HUDEP-2 (cell line): ENCODE measurements at regions not wholly inside any gene's neighbourhood (a gene's known extent, or its start where the extent isn't known, plus 50 kb on each side); places are given as distances from the start of the nearest gene placed in this dataset.
"Not testable (repeated sequence)": the region's sequence is repeated elsewhere in the genome, so short reads cannot be mapped to it uniquely, and the experiment has no call there.

Experiments used
- DNase-seq, 76 experiments: peaks; one replicate each; lab custom pipeline; 2025; ENCODE audit not compliant: unreplicated experiment in 76 of 76; lab: John Stamatoyannopoulos, UW

DNA sequence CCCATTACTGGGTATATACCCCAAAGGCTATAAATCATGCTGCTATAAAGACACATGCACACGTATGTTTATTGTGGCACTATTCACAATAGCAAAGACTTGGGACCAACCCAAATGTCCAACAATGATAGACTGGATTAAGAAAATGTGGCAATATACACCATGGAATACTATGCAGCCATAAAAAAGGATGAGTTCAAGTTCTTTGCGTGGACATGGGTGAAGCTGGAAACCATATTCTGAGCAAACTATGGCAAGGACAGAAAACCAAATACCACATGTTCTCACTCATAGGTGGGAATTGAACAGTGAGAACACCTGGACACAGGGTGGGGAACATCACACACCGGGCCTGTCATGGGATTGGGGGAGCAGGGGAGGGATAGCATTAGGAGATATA, 54.4 kb upstream of the MUCL1 start:
- DNase-seq = not testable (repeated sequence)

DNA sequence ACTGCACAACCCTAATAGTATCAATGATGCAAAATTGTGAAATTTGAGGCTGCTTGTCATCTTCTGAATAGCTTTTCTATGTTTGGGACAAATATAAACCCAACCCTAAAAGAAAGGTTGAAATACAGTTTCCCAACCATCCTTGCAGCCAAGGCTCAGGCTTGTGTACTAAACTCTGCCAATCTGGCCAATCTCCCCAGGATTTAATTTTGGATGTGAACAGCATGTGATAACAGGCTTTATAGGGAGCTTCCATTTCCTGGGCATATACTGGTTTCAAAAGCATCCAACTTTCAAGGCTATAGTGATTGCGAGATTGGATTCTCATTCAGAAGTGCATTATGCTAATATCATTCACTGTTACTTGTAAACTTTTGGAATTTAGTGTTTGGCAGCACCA, 55.7 kb upstream of the MUCL1 start:
- no peak for DNase-seq

DNA sequence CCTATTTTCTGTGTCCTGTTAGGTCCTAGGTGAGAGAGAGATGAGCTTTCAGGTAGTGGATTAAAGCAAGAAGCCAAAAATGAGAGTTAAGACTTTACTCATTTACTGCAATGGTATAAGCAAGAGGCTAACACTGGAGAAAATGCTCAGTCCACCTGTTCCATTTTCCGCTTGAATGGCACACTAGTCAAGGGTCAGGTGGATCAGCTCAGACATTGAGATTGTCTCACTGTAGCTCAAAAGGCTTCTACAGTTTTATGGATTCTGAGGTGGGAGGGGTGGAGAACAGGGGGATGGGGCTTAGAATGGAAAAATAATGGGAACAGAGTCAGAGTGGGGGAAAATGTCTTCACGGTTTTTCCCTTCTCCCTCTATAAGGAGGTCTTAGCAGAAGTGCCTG, 57.3 kb upstream of the MUCL1 start:
- DNase-seq = no peak

DNA sequence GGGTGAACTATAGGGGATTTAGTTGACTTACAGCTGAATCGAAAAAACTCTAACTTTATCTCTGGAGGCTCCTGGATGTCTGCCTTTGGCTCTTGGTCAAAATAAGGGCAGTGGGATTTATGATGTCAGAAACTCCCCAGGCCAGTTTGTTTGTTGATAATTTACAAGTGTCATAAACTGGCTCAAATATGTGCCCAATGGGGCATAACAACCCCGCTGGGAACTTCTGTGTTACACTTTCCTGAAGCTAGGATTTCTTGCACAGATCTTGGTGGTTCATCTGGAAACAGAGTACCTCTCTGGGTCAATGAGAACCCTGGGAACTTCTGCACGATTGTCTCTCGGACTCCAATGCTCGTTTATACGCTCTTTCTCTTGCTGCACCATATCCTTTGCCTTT, 58.7 kb upstream of the MUCL1 start:
- no peak for DNase-seq

GRCh38 chr12:54786081-54786480, 68.2 kb upstream of the MUCL1 start:
- DNase-seq = no peak

- no peak for DNase-seq
Measured at GRCh38 chr12:54784115-54784514, 70.2 kb upstream of the MUCL1 start.

DNA sequence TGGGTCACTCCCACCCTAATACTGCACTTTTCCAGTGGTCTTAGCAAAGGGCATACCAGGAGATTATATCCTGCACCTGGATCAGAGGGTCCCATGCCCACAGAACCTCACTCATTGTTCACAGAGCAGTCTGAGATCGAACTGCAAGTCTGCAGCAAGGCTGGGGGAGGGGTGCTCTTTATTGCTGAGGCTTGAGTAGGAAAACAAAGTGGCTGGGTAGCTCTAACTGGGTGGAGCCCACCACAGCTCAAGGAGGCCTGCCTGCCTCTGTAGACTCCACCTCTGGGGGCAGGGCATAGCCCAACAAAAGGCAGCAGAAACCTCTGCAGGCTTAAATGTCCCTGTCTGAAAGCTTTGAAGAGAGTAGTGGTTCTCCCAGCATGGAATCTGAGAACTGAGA, 77.3 kb upstream of the MUCL1 start:
- DNase-seq = not testable (repeated sequence)

DNA sequence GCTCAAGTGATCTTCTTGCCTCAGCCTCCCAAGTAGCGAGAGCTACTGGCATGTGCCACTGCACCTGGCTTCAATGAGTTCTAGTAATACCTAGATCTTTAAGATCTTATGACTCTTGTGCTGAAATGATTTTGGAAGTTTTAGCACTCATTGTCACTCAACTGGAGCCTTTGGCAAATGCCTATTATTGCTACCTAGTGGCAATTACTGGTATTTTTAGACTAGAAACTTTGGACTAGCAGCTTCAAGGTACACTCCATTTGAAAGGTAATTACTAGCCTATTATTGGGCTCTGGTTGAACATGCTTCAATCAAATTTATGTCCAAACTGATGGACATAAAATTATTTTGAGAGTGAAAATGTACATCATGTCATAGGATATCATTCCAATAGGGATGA, 80.7 kb upstream of the MUCL1 start:
- no peak for DNase-seq

DNA sequence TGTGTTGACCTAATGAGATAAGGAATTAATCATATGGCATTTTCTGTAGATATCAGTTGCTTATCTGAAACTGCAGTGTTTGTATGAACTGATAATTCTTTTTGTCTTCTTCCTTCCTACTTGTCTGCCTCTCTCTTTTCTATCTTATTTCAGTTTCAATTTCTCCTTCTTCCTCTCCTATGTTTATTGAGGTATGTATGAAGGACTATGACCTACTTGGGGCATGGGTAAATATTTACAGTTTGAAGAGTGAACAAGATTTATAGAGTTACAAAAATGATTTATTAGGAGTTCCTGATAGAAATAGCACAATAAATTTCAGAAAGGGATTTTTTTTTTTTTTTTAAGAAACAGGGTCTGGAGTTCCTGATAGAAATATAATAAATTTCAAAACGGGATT, 88.7 kb upstream of the MUCL1 start:
- DNase-seq = peak in 4 of 76 experiments; percentile 4 to 12 (median 10)

DNA sequence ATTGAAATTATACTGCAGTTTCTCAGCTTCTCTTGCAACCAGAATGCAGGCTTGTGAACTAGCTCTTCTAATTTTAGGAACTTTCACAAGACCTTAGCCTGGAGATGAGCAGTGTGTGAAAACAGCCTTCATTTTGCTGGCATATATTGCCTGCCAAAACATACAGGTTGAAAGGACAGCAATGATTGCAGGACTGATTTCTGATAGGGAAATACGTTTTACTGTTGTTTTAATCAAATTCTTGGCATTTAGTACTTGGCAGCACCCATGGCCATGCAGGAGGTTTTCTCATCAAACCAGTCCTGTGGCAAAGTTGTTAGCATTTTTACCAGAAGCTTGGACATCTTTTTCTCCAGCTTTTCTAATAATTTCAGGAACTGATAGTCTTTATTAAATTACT, 91.9 kb upstream of the MUCL1 start:
- no peak for DNase-seq

DNA sequence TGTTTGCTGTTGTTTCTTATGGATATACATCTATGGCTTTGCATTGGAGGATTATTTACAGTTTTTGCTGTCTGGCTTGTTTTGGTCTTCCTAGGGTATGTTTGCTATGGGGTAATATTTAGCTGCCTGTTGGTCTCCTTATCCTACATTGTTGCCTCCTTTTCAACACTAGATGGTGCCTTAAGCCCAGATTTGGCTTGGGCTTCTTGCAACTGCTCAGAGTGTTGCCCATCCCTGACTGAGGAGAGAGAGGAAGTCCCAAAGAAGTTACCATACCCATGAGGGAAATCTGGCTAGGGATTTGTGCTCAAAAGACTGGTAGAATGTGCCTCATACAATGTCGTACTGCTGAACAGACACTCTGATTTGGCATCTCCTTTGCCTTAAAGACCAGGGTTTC, 94.6 kb upstream of the MUCL1 start:
- peak in 31 of 76 experiments; percentile 1 to 57 (median 21) for DNase-seq

DNA sequence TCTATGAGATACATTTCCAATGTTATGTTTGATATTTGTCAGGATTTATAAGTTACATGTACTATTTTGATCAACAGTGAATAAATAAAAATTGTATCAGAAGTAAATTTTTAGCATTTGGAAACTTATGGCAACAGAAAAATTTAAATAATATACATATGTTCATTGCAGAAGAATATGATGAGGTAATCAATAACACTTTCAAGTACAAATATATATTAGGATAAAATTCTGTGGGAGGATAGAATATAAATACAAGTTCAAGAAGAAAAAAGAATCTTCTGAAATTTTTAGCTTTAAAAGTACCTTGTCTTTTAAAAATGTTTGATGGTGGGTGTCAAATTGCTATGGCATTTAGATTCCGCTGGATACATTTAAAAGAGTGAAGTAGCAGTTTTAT, 102.8 kb upstream of the MUCL1 start:
- no peak for DNase-seq

- DNase-seq = peak in 26 of 76 experiments; percentile 2 to 51 (median 18)
Measured at GRCh38 chr12:54749191-54749818, 101.1 kb upstream of the DCD start.

GRCh38 chr12:54744590-54744989, 96.4 kb upstream of the DCD start:
- DNase-seq = no peak

DNA sequence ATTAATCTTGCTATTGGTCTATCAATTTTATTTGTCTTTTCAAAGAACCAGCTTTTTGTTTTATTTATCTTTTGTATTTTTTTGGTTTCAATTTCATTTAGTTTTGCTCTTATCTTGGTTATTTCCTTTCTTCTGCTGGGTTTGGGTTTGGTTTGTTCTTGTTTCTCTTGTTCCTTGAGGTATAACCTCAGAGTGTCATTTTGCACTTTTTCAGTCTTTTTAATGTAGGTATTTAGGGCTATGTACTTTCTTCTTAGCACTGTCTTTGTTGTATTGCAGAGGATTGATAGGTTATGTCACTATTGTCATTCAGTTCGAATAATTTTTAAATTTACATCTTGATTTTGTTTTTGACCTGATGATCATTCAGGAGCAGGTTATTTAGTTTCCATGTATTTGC, 92.7 kb upstream of the DCD start:
- no peak for DNase-seq

DNA sequence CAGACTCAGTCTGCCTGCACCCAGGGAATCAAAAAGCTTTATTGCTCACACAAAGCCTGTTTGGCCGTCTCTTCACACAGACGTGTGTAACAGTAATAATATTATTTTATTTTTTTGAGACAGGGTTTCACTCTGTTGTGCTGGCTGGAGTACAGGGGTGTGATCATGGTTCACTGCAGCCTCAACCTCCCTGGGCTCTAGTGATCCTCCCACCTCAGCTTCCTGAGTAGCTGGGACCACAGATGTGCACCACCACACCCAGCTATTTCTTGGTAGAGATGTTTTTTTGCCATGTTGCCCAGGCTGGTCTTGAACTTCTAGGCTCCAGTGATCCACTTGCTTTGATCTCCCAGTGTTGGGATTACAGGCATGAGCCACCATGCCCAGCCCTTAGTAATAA, 88.4 kb upstream of the DCD start:
- no peak for DNase-seq

DNA sequence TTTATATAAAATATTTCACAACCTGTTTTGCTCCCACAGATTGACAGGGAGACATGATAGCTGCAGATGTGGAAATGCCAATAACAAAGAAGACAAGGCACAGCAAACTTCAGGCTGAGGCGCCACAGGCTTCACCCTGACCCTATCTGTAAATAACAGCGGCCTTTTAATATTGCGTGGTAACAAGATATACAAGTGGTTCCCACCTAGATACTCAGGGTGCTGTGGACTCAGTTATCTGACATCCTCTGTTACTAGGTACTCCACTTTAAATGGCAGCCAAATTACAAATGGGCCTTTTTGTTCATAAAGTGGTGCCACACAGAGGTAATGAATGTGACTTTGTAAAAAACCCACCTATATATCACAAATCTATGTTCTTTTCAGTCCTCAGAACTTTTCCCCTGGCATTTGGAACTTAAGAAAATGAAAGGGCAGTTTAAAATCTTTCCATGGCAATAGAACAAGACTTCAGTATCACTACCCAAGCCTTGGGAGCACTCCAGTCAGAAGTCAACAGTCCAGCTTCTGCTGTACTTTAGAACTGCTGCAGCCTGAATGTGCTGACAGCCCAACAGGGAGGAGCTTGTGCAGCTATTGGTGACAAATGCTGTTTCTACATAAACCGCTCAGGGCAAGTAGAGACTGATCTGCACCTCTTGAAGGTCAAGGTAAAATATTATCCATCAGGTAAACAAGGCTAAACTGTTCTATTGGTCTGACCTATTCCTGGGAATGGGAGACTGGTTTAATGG, 86.2 kb upstream of the DCD start:
- no peak for DNase-seq

- peak in 7 of 76 experiments; percentile 7 to 26 (median 11) for DNase-seq
Measured at GRCh38 chr12:54725233-54725843, 77.2 kb upstream of the DCD start.

GRCh38 chr12:54723379-54724256, 75.5 kb upstream of the DCD start:
- DNase-seq = peak in 18 of 76 experiments; percentile 1 to 39 (median 18)

DNA sequence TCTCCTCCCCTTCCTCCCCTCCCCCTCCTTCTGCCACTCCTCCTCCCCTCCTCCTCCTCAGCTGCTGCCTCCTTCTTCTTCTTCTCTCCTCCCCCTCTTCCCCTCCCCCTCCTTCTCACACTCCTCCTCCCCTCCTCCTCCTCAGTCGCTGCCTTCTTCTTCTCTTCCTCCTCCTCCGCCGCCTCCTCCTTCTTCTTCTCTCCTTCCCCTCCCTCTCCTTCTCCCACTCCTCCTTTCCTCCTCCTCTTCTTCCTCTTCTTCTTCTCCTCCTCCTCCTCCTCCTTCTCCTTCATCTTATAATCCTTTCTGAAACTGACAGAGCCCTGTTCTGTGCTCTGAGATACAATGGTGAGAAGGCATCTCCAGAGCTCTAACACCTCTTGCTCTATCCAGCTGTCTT, 73.1 kb upstream of the DCD start:
- no peak for DNase-seq

GRCh38 chr12:54719691-54720090, 71.5 kb upstream of the DCD start:
- no peak for DNase-seq
